ENCODE measurements at regions not wholly inside any gene's neighbourhood (a gene's known extent, or its start where the extent isn't known, plus 50 kb on each side); places are given as distances from the start of the nearest gene placed in this dataset.

GRCh38 chr13:108000998-108001397 lies 214.3 kb downstream of the LIG4 start:
- Mint-ChIP-seq H3K27ac (no peak overlapping the region), H3K36me3 (ENCODE audit: low read depth) (no peaks in the 10 kb centered on the region), H3K27me3 (no peaks in the 10 kb centered on the region), H3K4me1 (ENCODE audit: low read depth) (no peaks in the 10 kb centered on the region), H3K4me3 (no peak overlapping the region), H3K9me3 (peaks cover 9% of the 10 kb centered on the region)
- DNase-seq: no peak

- Mint-ChIP-seq H3K27me3 (no peaks in the 10 kb centered on the region), H3K4me1 (ENCODE audit: low read depth) (no peaks in the 10 kb centered on the region), H3K27ac (no peak overlapping the region), H3K9me3 (peaks cover 9% of the 10 kb centered on the region), H3K4me3 (no peak overlapping the region), H3K36me3 (ENCODE audit: low read depth) (no peaks in the 10 kb centered on the region)
- no peak for DNase-seq
Observed at GRCh38 chr13:107999751-108000150, 215.6 kb downstream of the LIG4 start.

- H3K9me3 Mint-ChIP-seq: peaks cover 9% of the 10 kb centered on the region
- no peak for DNase-seq
- H3K27ac Mint-ChIP-seq: no peak overlapping the region
- no peaks in the 10 kb centered on the region for H3K27me3 Mint-ChIP-seq
- no peaks in the 10 kb centered on the region for H3K36me3 Mint-ChIP-seq (ENCODE audit: low read depth)
- H3K4me3 Mint-ChIP-seq: no peak overlapping the region
- no peaks in the 10 kb centered on the region for H3K4me1 Mint-ChIP-seq (ENCODE audit: low read depth)
Observed at GRCh38 chr13:107994137-107994536, 221.2 kb downstream of the LIG4 start.

- no peaks in the 10 kb centered on the region for H3K4me1 Mint-ChIP-seq (ENCODE audit: low read depth)
- H3K4me3 Mint-ChIP-seq: no peak overlapping the region
- no peaks in the 10 kb centered on the region for H3K36me3 Mint-ChIP-seq (ENCODE audit: low read depth)
- no peak for DNase-seq
- H3K27ac Mint-ChIP-seq: no peak overlapping the region
- H3K27me3 Mint-ChIP-seq: no peaks in the 10 kb centered on the region
- peaks cover 9% of the 10 kb centered on the region for H3K9me3 Mint-ChIP-seq
Observed at GRCh38 chr13:107993239-107993949, 221.9 kb downstream of the LIG4 start.

GRCh38 chr13:107992542-107992941 lies 222.8 kb downstream of the LIG4 start:
- Mint-ChIP-seq H3K36me3 (ENCODE audit: low read depth) (no peaks in the 10 kb centered on the region), H3K9me3 (peaks cover 9% of the 10 kb centered on the region), H3K4me1 (ENCODE audit: low read depth) (no peaks in the 10 kb centered on the region), H3K27ac (no peak overlapping the region), H3K27me3 (no peaks in the 10 kb centered on the region), H3K4me3 (no peak overlapping the region)
- DNase-seq: no peak

- no peak overlapping the region for H3K4me3 Mint-ChIP-seq
- no peak overlapping the region for H3K27ac Mint-ChIP-seq
- no peaks in the 10 kb centered on the region for H3K4me1 Mint-ChIP-seq (ENCODE audit: low read depth)
- DNase-seq: no peak
- H3K9me3 Mint-ChIP-seq: no peaks in the 10 kb centered on the region
- H3K36me3 Mint-ChIP-seq (ENCODE audit: low read depth): no peaks in the 10 kb centered on the region
- no peaks in the 10 kb centered on the region for H3K27me3 Mint-ChIP-seq
Observed at GRCh38 chr13:107977071-107977574, 238.2 kb downstream of the LIG4 start.

- H3K4me1 Mint-ChIP-seq (ENCODE audit: low read depth): no peaks in the 10 kb centered on the region
- no peaks in the 10 kb centered on the region for H3K36me3 Mint-ChIP-seq (ENCODE audit: low read depth)
- no peak overlapping the region for H3K27ac Mint-ChIP-seq
- no peak for DNase-seq
- H3K9me3 Mint-ChIP-seq: no peaks in the 10 kb centered on the region
- H3K27me3 Mint-ChIP-seq: no peaks in the 10 kb centered on the region
- no peak overlapping the region for H3K4me3 Mint-ChIP-seq
Observed at GRCh38 chr13:107976628-107977027, 238.7 kb downstream of the LIG4 start.

GRCh38 chr13:107974409-107974808 lies 240.9 kb downstream of the LIG4 start:
- H3K27ac Mint-ChIP-seq: no peak overlapping the region
- no peaks in the 10 kb centered on the region for H3K9me3 Mint-ChIP-seq
- no peak overlapping the region for H3K4me3 Mint-ChIP-seq
- no peaks in the 10 kb centered on the region for H3K27me3 Mint-ChIP-seq
- no peak for DNase-seq
- H3K4me1 Mint-ChIP-seq (ENCODE audit: low read depth): no peaks in the 10 kb centered on the region
- H3K36me3 Mint-ChIP-seq (ENCODE audit: low read depth): no peaks in the 10 kb centered on the region

- Mint-ChIP-seq H3K9me3 (no peaks in the 10 kb centered on the region), H3K36me3 (ENCODE audit: low read depth) (no peaks in the 10 kb centered on the region), H3K27me3 (no peaks in the 10 kb centered on the region), H3K4me1 (ENCODE audit: low read depth) (no peaks in the 10 kb centered on the region), H3K27ac (no peak overlapping the region), H3K4me3 (no peak overlapping the region)
- no peak for DNase-seq
Observed at GRCh38 chr13:107969546-107969945, 245.8 kb downstream of the LIG4 start.

GRCh38 chr13:107968470-107968869 lies 246.9 kb downstream of the LIG4 start:
- Mint-ChIP-seq H3K4me3 (no peak overlapping the region), H3K9me3 (peaks cover 2% of the 10 kb centered on the region), H3K4me1 (ENCODE audit: low read depth) (no peaks in the 10 kb centered on the region), H3K36me3 (ENCODE audit: low read depth) (no peaks in the 10 kb centered on the region), H3K27me3 (no peaks in the 10 kb centered on the region), H3K27ac (no peak overlapping the region)
- no peak for DNase-seq

GRCh38 chr13:107964395-107964794 lies 250.9 kb downstream of the LIG4 start:
- Mint-ChIP-seq H3K4me1 (ENCODE audit: low read depth) (no peaks in the 10 kb centered on the region), H3K9me3 (peaks cover 5% of the 10 kb centered on the region), H3K27me3 (no peaks in the 10 kb centered on the region)

GRCh38 chr13:107961849-107962608 lies 253.3 kb downstream of the LIG4 start:
- Mint-ChIP-seq H3K9me3 (peaks cover 6% of the 10 kb centered on the region), H3K27ac (no peak overlapping the region), H3K4me1 (ENCODE audit: low read depth) (no peaks in the 10 kb centered on the region), H3K4me3 (no peak overlapping the region), H3K36me3 (ENCODE audit: low read depth) (no peaks in the 10 kb centered on the region), H3K27me3 (no peaks in the 10 kb centered on the region)
- no peak for DNase-seq

More at GRCh38 chr13:107964395-107964794, 250.9 kb downstream of the LIG4 start:
- no peak for DNase-seq
- H3K36me3 Mint-ChIP-seq (ENCODE audit: low read depth): no peaks in the 10 kb centered on the region
- no peak overlapping the region for H3K4me3 Mint-ChIP-seq
- no peak overlapping the region for H3K27ac Mint-ChIP-seq

- H3K4me1 Mint-ChIP-seq (ENCODE audit: low read depth): no peaks in the 10 kb centered on the region
- H3K27me3 Mint-ChIP-seq: no peaks in the 10 kb centered on the region
- no peak overlapping the region for H3K27ac Mint-ChIP-seq
- peaks cover 10% of the 10 kb centered on the region for H3K9me3 Mint-ChIP-seq
- DNase-seq: no peak
- H3K4me3 Mint-ChIP-seq: no peak overlapping the region
- H3K36me3 Mint-ChIP-seq (ENCODE audit: low read depth): no peaks in the 10 kb centered on the region
Observed at GRCh38 chr13:107960301-107960700, 255.0 kb downstream of the LIG4 start.

GRCh38 chr13:107956889-107957288 lies 258.4 kb downstream of the LIG4 start:
- no peak for DNase-seq
- H3K4me1 Mint-ChIP-seq (ENCODE audit: low read depth): no peaks in the 10 kb centered on the region
- H3K9me3 Mint-ChIP-seq: peaks cover 8% of the 10 kb centered on the region
- no peak overlapping the region for H3K4me3 Mint-ChIP-seq
- no peak overlapping the region for H3K27ac Mint-ChIP-seq
- no peaks in the 10 kb centered on the region for H3K36me3 Mint-ChIP-seq (ENCODE audit: low read depth)
- H3K27me3 Mint-ChIP-seq: no peaks in the 10 kb centered on the region

GRCh38 chr13:107942030-107942617 lies 273.2 kb downstream of the LIG4 start:
- no peaks in the 10 kb centered on the region for H3K27me3 Mint-ChIP-seq
- no peaks in the 10 kb centered on the region for H3K4me1 Mint-ChIP-seq (ENCODE audit: low read depth)
- H3K27ac Mint-ChIP-seq: no peak overlapping the region
- no peak for DNase-seq
- H3K9me3 Mint-ChIP-seq: peaks cover 13% of the 10 kb centered on the region
- H3K36me3 Mint-ChIP-seq (ENCODE audit: low read depth): no peaks in the 10 kb centered on the region
- no peak overlapping the region for H3K4me3 Mint-ChIP-seq

Data from activated T-cell treated with anti-CD3 and anti-CD28 coated beads, Interleukin-2, amount 50 U/mL, for 24 hours (primary cell).